Caco-2 (cell line): ENCODE measurements at regions not wholly inside any gene's neighbourhood (a gene's known extent, or its start where the extent isn't known, plus 50 kb on each side); places are given as distances from the start of the nearest gene placed in this dataset.

Source experiments
- BruUV-seq: library from RNA; stranded (reverse); fragments of 400-500 nt; replicated peaks from 2 replicates; lab custom pipeline; 2021; lab: Mats Ljungman, UMichigan
- CTCF ChIA-PET: fragments of 300-600 bp; sonication (Branson Sonifier 250); formaldehyde crosslinking; loops from one replicate; lab custom pipeline; 2022; ENCODE audit warnings: antibody characterized with exemption; lab: Charles Lee
- POLR2A ChIA-PET: fragments of 300-600 bp; sonication (Branson Sonifier 250); formaldehyde crosslinking; loops from one replicate; lab custom pipeline; 2022; ENCODE audit warnings: antibody characterized with exemption; lab: Charles Lee
- DNase-seq, 2 experiments: peaks; one replicate each; pipeline versions ENCODE4 v3.0.0 to v3.0.0-alpha.2; 2020 to 2022
- H3K27me3 ChIP-seq: replicated peaks from 2 replicates; pipeline ENCODE4 v1.6.0; 2011; ENCODE audit warnings: low read length; ENCODE audit not compliant: control insufficient read depth, insufficient read depth
- H3K36me3 ChIP-seq: 2 replicates; pipeline ENCODE4 v1.5.1; 2011; ENCODE audit warnings: low read length; ENCODE audit not compliant: control insufficient read depth, insufficient read depth
- H3K4me1 ChIP-seq: fragments of 250-450 bp; sonication (Bioruptor Pico); 2 replicates; pipeline ENCODE4 v1.5.1; 2020; ENCODE audit warnings: mild to moderate bottlenecking
- H3K4me3 ChIP-seq: 2 replicates; pipeline ENCODE4 v1.5.1; 2011; ENCODE audit warnings: low read depth, mild to moderate bottlenecking, control low read depth, low read length
- H3K9me3 ChIP-seq: fragments of 250-450 bp; sonication (Bioruptor Pico); 2 replicates; pipeline ENCODE4 v1.5.1; 2020; ENCODE audit warnings: mild to moderate bottlenecking, moderate library complexity
- H3K27ac Mint-ChIP-seq: one replicate; pipeline ENCODE4 v1.8.0; 2022; ENCODE audit warnings: mixed read lengths; ENCODE audit not compliant: unreplicated experiment
- H3K27me3 Mint-ChIP-seq: one replicate; pipeline ENCODE4 v1.8.0; 2022; ENCODE audit warnings: mixed read lengths; ENCODE audit not compliant: insufficient read depth, unreplicated experiment
- H3K36me3 Mint-ChIP-seq: one replicate; pipeline ENCODE4 v1.8.0; 2022; ENCODE audit warnings: mild to moderate bottlenecking, mixed read lengths; ENCODE audit not compliant: insufficient read depth, unreplicated experiment
- H3K4me1 Mint-ChIP-seq: one replicate; pipeline ENCODE4 v1.8.0; 2022; ENCODE audit warnings: low read depth, mixed read lengths; ENCODE audit not compliant: unreplicated experiment
- H3K4me3 Mint-ChIP-seq: one replicate; pipeline ENCODE4 v1.8.0; 2022; ENCODE audit warnings: mild to moderate bottlenecking, moderate library complexity, mixed read lengths; ENCODE audit not compliant: unreplicated experiment
- H3K9me3 Mint-ChIP-seq: one replicate; pipeline ENCODE4 v1.8.0; 2022; ENCODE audit warnings: mixed read lengths; ENCODE audit not compliant: unreplicated experiment
- CTCF ChIP-seq, 2 experiments: fragments of 200-600 bp in 1 of 2; IDR thresholded peaks; 1 replicate in 1 of 2; 2 replicates in 1 of 2; pipeline versions ENCODE4 v1.5.1 to v1.8.0; 2011 to 2022; ENCODE audit warnings: antibody characterized with exemption in 1 of 2, control low read depth in 1 of 2, inconsistent platforms in 1 of 2, low read depth in 1 of 2, low read length in 1 of 2, mild to moderate bottlenecking in 1 of 2, moderate library complexity in 1 of 2; ENCODE audit not compliant: insufficient read depth in 1 of 2, severe bottlenecking in 1 of 2, unreplicated experiment in 1 of 2
- intact Hi-C: fragments of 100-400 bp; cut with micrococcal nuclease; formaldehyde crosslinking; loops from one replicate; pipeline ENCODE4 v1.10.0; 2022; ENCODE audit not compliant: unreplicated experiment

GRCh38 chr19:31432201-31432810, 83.1 kb upstream of the TSHZ3 start:
- no peaks in the 10 kb centered on the region for H3K36me3 ChIP-seq
- H3K4me1 ChIP-seq = no peaks in the 10 kb centered on the region
- Mint-ChIP-seq H3K27me3 (no peaks in the 10 kb centered on the region), H3K4me1 (no peaks in the 10 kb centered on the region), H3K9me3 (peaks cover 8% of the 10 kb centered on the region), H3K4me3 (no peak overlapping the region), H3K27ac (no peak overlapping the region), H3K36me3 (no peaks in the 10 kb centered on the region)
- no peak for DNase-seq
- no TSS peak for BruUV-seq
- TF ChIP-seq CTCF (IDR thresholded peaks at IDR 0.05; ENCODE audit: insufficient read depth in 1 of 2, low read depth in 1 of 2, low read length in 1 of 2, severe bottlenecking in 1 of 2, unreplicated experiment in 1 of 2) = no peak
- no peak overlapping the region for H3K4me3 ChIP-seq
- CTCF ChIA-PET = no interaction called here
- intact Hi-C loops = no loop called here
- POLR2A ChIA-PET = no interaction called here
- no peaks in the 10 kb centered on the region for H3K27me3 ChIP-seq
- H3K9me3 ChIP-seq = no peaks in the 10 kb centered on the region

- Mint-ChIP-seq H3K4me3 (no peak overlapping the region), H3K27ac (no peak overlapping the region), H3K9me3 (peaks cover 10% of the 10 kb centered on the region), H3K4me1 (no peaks in the 10 kb centered on the region), H3K36me3 (no peaks in the 10 kb centered on the region), H3K27me3 (no peaks in the 10 kb centered on the region)
- BruUV-seq = no TSS peak
- Histone ChIP-seq H3K27me3 (no peaks in the 10 kb centered on the region), H3K36me3 (no peaks in the 10 kb centered on the region), H3K4me3 (no peak overlapping the region), H3K4me1 (no peaks in the 10 kb centered on the region), H3K9me3 (no peaks in the 10 kb centered on the region)
- intact Hi-C loops = no loop called here
- no peak for TF ChIP-seq CTCF (IDR thresholded peaks at IDR 0.05; ENCODE audit: insufficient read depth in 1 of 2, low read depth in 1 of 2, low read length in 1 of 2, severe bottlenecking in 1 of 2, unreplicated experiment in 1 of 2)
- DNase-seq = no peak
- CTCF ChIA-PET = no interaction called here
- POLR2A ChIA-PET = no interaction called here
Measured at GRCh38 chr19:31436121-31436776, 87.0 kb upstream of the TSHZ3 start.

DNA sequence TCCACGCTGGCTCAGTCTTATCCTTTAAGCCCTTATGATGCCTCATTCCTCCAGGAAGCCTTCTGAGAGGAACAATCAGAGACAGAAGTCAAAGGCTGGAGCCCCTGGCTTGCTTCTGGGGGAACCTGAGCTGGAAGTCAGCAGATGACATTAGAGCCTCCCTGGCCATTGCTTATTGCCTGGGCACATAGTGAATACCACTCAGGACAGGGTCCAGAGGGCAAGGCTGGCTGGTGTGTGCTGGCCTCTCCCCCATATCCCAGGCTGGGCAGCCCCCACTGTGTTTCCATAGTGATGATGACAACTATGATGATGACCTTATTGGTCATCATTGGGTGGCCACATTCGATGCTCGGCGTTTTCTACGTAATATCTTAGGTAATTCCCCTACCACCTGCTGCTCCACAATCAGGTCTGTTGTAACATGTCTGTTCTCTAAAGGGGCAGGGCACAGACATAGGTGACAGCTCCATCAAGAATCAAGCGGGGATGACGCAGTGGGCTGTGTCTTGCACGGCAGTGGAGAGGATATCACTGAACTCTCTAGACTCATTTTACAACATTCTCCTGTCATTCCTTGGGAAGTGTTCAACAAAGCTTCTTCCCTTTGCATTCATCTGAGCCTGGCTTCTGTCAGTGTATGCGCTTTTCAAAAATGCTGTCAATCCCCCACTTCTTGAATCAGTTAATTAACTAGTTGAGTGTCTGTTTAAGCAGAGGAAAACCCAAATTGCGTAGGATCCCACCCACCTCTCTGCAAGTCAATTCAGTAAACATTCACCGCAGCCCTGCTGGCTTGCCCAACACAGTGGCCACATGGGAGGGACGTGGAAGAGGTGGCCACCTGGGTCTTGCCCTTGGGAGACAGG, 89.4 kb upstream of the TSHZ3 start:
- H3K27me3 ChIP-seq = no peaks in the 10 kb centered on the region
- POLR2A ChIA-PET = no interaction called here
- BruUV-seq = no TSS peak
- Mint-ChIP-seq H3K27ac (no peak overlapping the region), H3K36me3 (no peaks in the 10 kb centered on the region), H3K27me3 (no peaks in the 10 kb centered on the region), H3K9me3 (peaks cover 10% of the 10 kb centered on the region), H3K4me1 (no peaks in the 10 kb centered on the region), H3K4me3 (no peak overlapping the region)
- CTCF ChIA-PET = no interaction called here
- no peak overlapping the region for H3K4me3 ChIP-seq
- intact Hi-C loops = no loop called here
- H3K4me1 ChIP-seq = no peaks in the 10 kb centered on the region
- no peaks in the 10 kb centered on the region for H3K9me3 ChIP-seq
- H3K36me3 ChIP-seq = no peaks in the 10 kb centered on the region
- TF ChIP-seq CTCF (IDR thresholded peaks at IDR 0.05; ENCODE audit: insufficient read depth in 1 of 2, low read depth in 1 of 2, low read length in 1 of 2, severe bottlenecking in 1 of 2, unreplicated experiment in 1 of 2) = no peak
- DNase-seq = no peak
